CD4-positive, alpha-beta T cell treated with Interleukin-17A for 4 hours (primary cell): ENCODE measurements at regions not wholly inside any gene's neighbourhood (a gene's known extent, or its start where the extent isn't known, plus 50 kb on each side); places are given as distances from the start of the nearest gene placed in this dataset.

Experiments used
- DNase-seq: peaks from one replicate; pipeline ENCODE4 v3.0.0-alpha.2; 2020; ENCODE audit warnings: mixed read lengths

GRCh38 chr1:70895531-70895930, 152.1 kb downstream of the PTGER3 start:
- no peak for DNase-seq

- DNase-seq, result no peak
Observed at GRCh38 chr1:70896224-70896623, 151.4 kb downstream of the PTGER3 start.

GRCh38 chr1:70897273-70897672, 150.3 kb downstream of the PTGER3 start:
- no peak for DNase-seq

- no peak for DNase-seq
Observed at GRCh38 chr1:70899735-70900134, 147.9 kb downstream of the PTGER3 start.

- DNase-seq, result no peak
Observed at GRCh38 chr1:70902211-70902610, 145.4 kb downstream of the PTGER3 start.

- no peak for DNase-seq
Observed at GRCh38 chr1:70906800-70907199, 140.8 kb downstream of the PTGER3 start.

GRCh38 chr1:70907563-70908310, 139.9 kb downstream of the PTGER3 start:
- no peak for DNase-seq

GRCh38 chr1:70909262-70909822, 138.3 kb downstream of the PTGER3 start:
- no peak for DNase-seq

GRCh38 chr1:70910013-70910412, 137.6 kb downstream of the PTGER3 start:
- no peak for DNase-seq

- DNase-seq, result no peak
Observed at GRCh38 chr1:70911861-70912260, 135.8 kb downstream of the PTGER3 start.

- no peak for DNase-seq
Observed at GRCh38 chr1:70914224-70914623, 133.4 kb downstream of the PTGER3 start.

GRCh38 chr1:70915258-70916033, 132.2 kb downstream of the PTGER3 start:
- no peak for DNase-seq

- no peak for DNase-seq
Observed at GRCh38 chr1:70916034-70916427, 131.6 kb downstream of the PTGER3 start.

- no peak for DNase-seq
Observed at GRCh38 chr1:70919706-70920323, 127.8 kb downstream of the PTGER3 start.
